NT2/D1 (cell line): ENCODE measurements at regions not wholly inside any gene's neighbourhood (a gene's known extent, or its start where the extent isn't known, plus 50 kb on each side); places are given as distances from the start of the nearest gene placed in this dataset.

Experiments
- DNase-seq: peaks from one replicate; pipeline ENCODE4 v3.0.0-alpha.2; 2011; ENCODE audit warnings: low read depth, low spot score
- H3K27me3 ChIP-seq: 2 replicates; pipeline ENCODE4 v1.6.0; 2011; ENCODE audit warnings: mild to moderate bottlenecking; ENCODE audit not compliant: insufficient read length, insufficient read depth
- H3K36me3 ChIP-seq: 2 replicates; pipeline ENCODE4 v1.6.1; 2011; ENCODE audit warnings: mild to moderate bottlenecking, low read length, mixed read lengths; ENCODE audit not compliant: insufficient read depth, insufficient read length
- H3K4me1 ChIP-seq: 2 replicates; pipeline ENCODE4 v1.5.1; 2011; ENCODE audit not compliant: insufficient read depth, insufficient read length
- H3K4me3 ChIP-seq: 2 replicates; pipeline ENCODE4 v1.5.1; 2011; ENCODE audit warnings: low read depth; ENCODE audit not compliant: insufficient read length
- H3K9ac ChIP-seq: 2 replicates; pipeline ENCODE4 v1.6.0; 2011; ENCODE audit warnings: low read depth; ENCODE audit not compliant: insufficient read length
- H3K9me3 ChIP-seq: 2 replicates; pipeline ENCODE4 v1.5.1; 2011; ENCODE audit warnings: mild to moderate bottlenecking, low read length; ENCODE audit not compliant: insufficient read depth
- SUZ12 ChIP-seq: IDR thresholded peaks from 2 replicates; pipeline ENCODE4 v1.6.1; 2011; ENCODE audit not compliant: insufficient read length, insufficient read depth; ENCODE audit errors: extremely low read depth
- YY1 ChIP-seq: IDR thresholded peaks from 2 replicates; pipeline ENCODE4 v1.6.1; 2011; ENCODE audit not compliant: insufficient read length, insufficient read depth
- ZNF274 ChIP-seq: IDR thresholded peaks from 2 replicates; pipeline ENCODE4 v1.6.1; 2011; ENCODE audit warnings: mild to moderate bottlenecking, low read depth, low read length

- Histone ChIP-seq H3K4me1 (peaks cover 3% of the 10 kb centered on the region), H3K27me3 (peaks cover 9% of the 10 kb centered on the region), H3K9ac (no peak overlapping the region), H3K36me3 (no peaks in the 10 kb centered on the region), H3K4me3 (no peak overlapping the region), H3K9me3 (no peaks in the 10 kb centered on the region)
- DNase-seq, result no peak
- TF ChIP-seq ZNF274, result no peak
- no peak for TF ChIP-seq YY1
- no peak for TF ChIP-seq SUZ12
Observed at GRCh38 chr22:48362721-48363404, 1464.8 kb downstream of the BRD1 start.

GRCh38 chr22:48361099-48361639, 1466.5 kb downstream of the BRD1 start:
- TF ChIP-seq YY1 (no peak), ZNF274 (no peak), SUZ12 (no peak)
- Histone ChIP-seq H3K27me3 (peaks cover 7% of the 10 kb centered on the region), H3K9ac (no peak overlapping the region), H3K36me3 (no peaks in the 10 kb centered on the region), H3K4me1 (peaks cover 3% of the 10 kb centered on the region), H3K9me3 (no peaks in the 10 kb centered on the region), H3K4me3 (no peak overlapping the region)
- DNase-seq, result no peak

- Histone ChIP-seq H3K4me3 (no peak overlapping the region), H3K9me3 (no peaks in the 10 kb centered on the region), H3K27me3 (no peaks in the 10 kb centered on the region), H3K36me3 (no peaks in the 10 kb centered on the region), H3K9ac (no peak overlapping the region), H3K4me1 (peaks cover 3% of the 10 kb centered on the region)
- DNase-seq, result no peak
- TF ChIP-seq YY1, result no peak
- TF ChIP-seq ZNF274, result no peak
- TF ChIP-seq SUZ12, result no peak
Observed at GRCh38 chr22:48359613-48359965, 1468.1 kb downstream of the BRD1 start.

GRCh38 chr22:48358886-48359612, 1468.6 kb downstream of the BRD1 start:
- H3K4me3 ChIP-seq, result no peak overlapping the region
- H3K4me1 ChIP-seq, result peaks cover 3% of the 10 kb centered on the region
- no peaks in the 10 kb centered on the region for H3K36me3 ChIP-seq
- no peak for TF ChIP-seq YY1
- TF ChIP-seq ZNF274, result no peak
- TF ChIP-seq SUZ12, result no peak
- H3K9me3 ChIP-seq, result no peaks in the 10 kb centered on the region
- no peaks in the 10 kb centered on the region for H3K27me3 ChIP-seq
- H3K9ac ChIP-seq, result no peak overlapping the region
- no peak for DNase-seq

GRCh38 chr22:48357961-48358360, 1469.7 kb downstream of the BRD1 start:
- H3K9me3 ChIP-seq, result no peaks in the 10 kb centered on the region
- H3K9ac ChIP-seq, result no peak overlapping the region
- H3K36me3 ChIP-seq, result no peaks in the 10 kb centered on the region

GRCh38 chr22:48357196-48357595, 1470.5 kb downstream of the BRD1 start:
- Histone ChIP-seq H3K36me3 (no peaks in the 10 kb centered on the region), H3K27me3 (no peaks in the 10 kb centered on the region), H3K9me3 (no peaks in the 10 kb centered on the region), H3K4me3 (no peak overlapping the region), H3K9ac (no peak overlapping the region), H3K4me1 (peaks cover 5% of the 10 kb centered on the region)
- no peak for TF ChIP-seq SUZ12
- no peak for TF ChIP-seq ZNF274
- TF ChIP-seq YY1, result no peak
- no peak for DNase-seq

More at GRCh38 chr22:48357961-48358360, 1469.7 kb downstream of the BRD1 start:
- peaks cover 5% of the 10 kb centered on the region for H3K4me1 ChIP-seq
- TF ChIP-seq SUZ12 (no peak), ZNF274 (no peak), YY1 (no peak)
- H3K4me3 ChIP-seq, result no peak overlapping the region
- no peak for DNase-seq
- no peaks in the 10 kb centered on the region for H3K27me3 ChIP-seq

GRCh38 chr22:48356731-48357130, 1470.9 kb downstream of the BRD1 start:
- no peak overlapping the region for H3K9ac ChIP-seq
- no peak for DNase-seq
- H3K27me3 ChIP-seq, result no peaks in the 10 kb centered on the region
- no peaks in the 10 kb centered on the region for H3K9me3 ChIP-seq
- TF ChIP-seq ZNF274, result no peak
- no peak overlapping the region for H3K4me3 ChIP-seq
- H3K4me1 ChIP-seq, result peaks cover 5% of the 10 kb centered on the region
- H3K36me3 ChIP-seq, result no peaks in the 10 kb centered on the region
